SK-N-SH treated with all-trans-retinoic acid at 6 μM for 48 hours (cell line): ENCODE measurements at regions not wholly inside any gene's neighbourhood (a gene's known extent, or its start where the extent isn't known, plus 50 kb on each side); places are given as distances from the start of the nearest gene placed in this dataset.

ENCODE experiments used
- ARNTL ChIP-seq: fragments of 450-650 bp; formaldehyde crosslinking; IDR thresholded peaks from 2 replicates; pipeline ENCODE4 v1.5.0; 2020; ENCODE audit warnings: low read depth, mild to moderate bottlenecking, moderate library complexity, borderline replicate concordance
- BACH2 ChIP-seq: fragments of 250-450 bp; sonication (Bioruptor Pico); IDR thresholded peaks from 2 replicates; pipeline ENCODE4 v1.9.0; 2021; ENCODE audit warnings: mild to moderate bottlenecking, borderline replicate concordance
- CREB5 ChIP-seq: fragments of 250-450 bp; sonication (Bioruptor Pico); IDR thresholded peaks from 2 replicates; pipeline ENCODE4 v1.5.1; 2020; ENCODE audit warnings: low read depth, mild to moderate bottlenecking, moderate library complexity
- CSDC2 ChIP-seq: fragments of 250-450 bp; sonication (Bioruptor Pico); IDR thresholded peaks from 2 replicates; pipeline ENCODE4 v1.5.0; 2020; ENCODE audit warnings: mild to moderate bottlenecking, moderate library complexity
- CSRNP3 ChIP-seq: fragments of 250-450 bp; sonication (Bioruptor Pico); IDR thresholded peaks from 2 replicates; pipeline ENCODE4 v1.5.1; 2021; ENCODE audit warnings: mild to moderate bottlenecking, moderate library complexity
- ESRRG ChIP-seq: fragments of 250-450 bp; sonication (Bioruptor Pico); IDR thresholded peaks from 2 replicates; pipeline ENCODE4 v1.6.1; 2021; ENCODE audit warnings: mild to moderate bottlenecking
- GLIS3 ChIP-seq: fragments of 250-450 bp; sonication (Bioruptor Pico); IDR thresholded peaks from 2 replicates; pipeline ENCODE4 v1.5.0; 2020; ENCODE audit warnings: mild to moderate bottlenecking, moderate library complexity
- PATZ1 ChIP-seq: fragments of 250-450 bp; sonication (Bioruptor Pico); IDR thresholded peaks from 2 replicates; pipeline ENCODE4 v1.8.0; 2020; ENCODE audit warnings: mild to moderate bottlenecking, moderate library complexity, borderline replicate concordance
- TCF4 ChIP-seq: fragments of 250-450 bp; sonication (Bioruptor Pico); IDR thresholded peaks from 2 replicates; pipeline ENCODE4 v1.8.0; 2021; ENCODE audit warnings: mild to moderate bottlenecking, moderate library complexity, borderline replicate concordance
- TOX ChIP-seq: fragments of 250-450 bp; sonication (Bioruptor Pico); IDR thresholded peaks from 2 replicates; pipeline ENCODE4 v1.8.0; 2021; ENCODE audit warnings: mild to moderate bottlenecking, moderate library complexity, borderline replicate concordance
- ZC3H10 ChIP-seq: fragments of 250-450 bp; sonication (Bioruptor Pico); IDR thresholded peaks from 2 replicates; pipeline ENCODE4 v1.5.1; 2021; ENCODE audit warnings: mild to moderate bottlenecking, moderate library complexity
- ZFP3 ChIP-seq: fragments of 250-450 bp; sonication (Bioruptor Pico); IDR thresholded peaks from 2 replicates; pipeline ENCODE4 v1.5.0; 2020; ENCODE audit warnings: mild to moderate bottlenecking, moderate library complexity
- ZNF8 ChIP-seq: fragments of 450-650 bp; formaldehyde crosslinking; IDR thresholded peaks from 2 replicates; pipeline ENCODE4 v1.5.0; 2020; ENCODE audit warnings: mild to moderate bottlenecking, moderate library complexity

- TF ChIP-seq ARNTL (CRISPR knock-in tag) (no peak), ZC3H10 (CRISPR knock-in tag) (no peak), TOX (CRISPR knock-in tag) (no peak), ZFP3 (no peak), CSDC2 (CRISPR knock-in tag) (no peak), TCF4 (CRISPR knock-in tag) (no peak), BACH2 (CRISPR knock-in tag) (no peak), PATZ1 (no peak), ESRRG (CRISPR knock-in tag) (no peak), CSRNP3 (CRISPR knock-in tag) (no peak), GLIS3 (CRISPR knock-in tag) (no peak), ZNF8 (no peak), CREB5 (CRISPR knock-in tag) (no peak)
Observed at GRCh38 chrX:36504625-36505024, 503.5 kb upstream of the FAM47C start.
